Stimulated activated CD4-positive, alpha-beta T cell treated with anti-CD3 and anti-CD28 coated beads, Interleukin-15, amount 100 ng/mL, for 1 hour (primary cell): ENCODE measurements at regions not wholly inside any gene's neighbourhood (a gene's known extent, or its start where the extent isn't known, plus 50 kb on each side); places are given as distances from the start of the nearest gene placed in this dataset.
"Not testable (repeated sequence)": the region's sequence is repeated elsewhere in the genome, so short reads cannot be mapped to it uniquely, and the experiment has no call there.

Experiments
- DNase-seq, 2 donors: peaks; one replicate each; pipeline ENCODE4 v3.0.0-alpha.2; 2020; ENCODE audit warnings: low read depth in 1 of 2, low spot score in 1 of 2

DNA sequence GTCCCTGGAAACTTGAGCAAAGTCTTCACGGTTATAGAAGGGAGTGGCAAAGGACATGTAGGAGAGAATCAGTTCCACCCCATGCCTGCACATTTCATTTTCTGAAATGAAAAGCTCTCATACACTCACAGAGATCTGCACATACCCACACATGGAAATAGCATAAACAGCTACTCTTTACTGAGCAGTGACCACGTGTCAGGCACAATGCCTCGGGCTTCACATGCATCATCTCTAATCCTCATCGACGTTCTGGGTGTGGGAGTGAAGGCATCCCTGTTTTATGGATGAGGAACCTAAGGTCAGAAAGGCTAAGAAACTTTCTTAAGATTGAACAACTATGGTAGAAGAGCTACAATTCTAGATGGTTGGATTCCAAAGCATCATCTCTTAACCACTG lies 198.8 kb downstream of the DAD1 start:
- DNase-seq, result no peak

DNA sequence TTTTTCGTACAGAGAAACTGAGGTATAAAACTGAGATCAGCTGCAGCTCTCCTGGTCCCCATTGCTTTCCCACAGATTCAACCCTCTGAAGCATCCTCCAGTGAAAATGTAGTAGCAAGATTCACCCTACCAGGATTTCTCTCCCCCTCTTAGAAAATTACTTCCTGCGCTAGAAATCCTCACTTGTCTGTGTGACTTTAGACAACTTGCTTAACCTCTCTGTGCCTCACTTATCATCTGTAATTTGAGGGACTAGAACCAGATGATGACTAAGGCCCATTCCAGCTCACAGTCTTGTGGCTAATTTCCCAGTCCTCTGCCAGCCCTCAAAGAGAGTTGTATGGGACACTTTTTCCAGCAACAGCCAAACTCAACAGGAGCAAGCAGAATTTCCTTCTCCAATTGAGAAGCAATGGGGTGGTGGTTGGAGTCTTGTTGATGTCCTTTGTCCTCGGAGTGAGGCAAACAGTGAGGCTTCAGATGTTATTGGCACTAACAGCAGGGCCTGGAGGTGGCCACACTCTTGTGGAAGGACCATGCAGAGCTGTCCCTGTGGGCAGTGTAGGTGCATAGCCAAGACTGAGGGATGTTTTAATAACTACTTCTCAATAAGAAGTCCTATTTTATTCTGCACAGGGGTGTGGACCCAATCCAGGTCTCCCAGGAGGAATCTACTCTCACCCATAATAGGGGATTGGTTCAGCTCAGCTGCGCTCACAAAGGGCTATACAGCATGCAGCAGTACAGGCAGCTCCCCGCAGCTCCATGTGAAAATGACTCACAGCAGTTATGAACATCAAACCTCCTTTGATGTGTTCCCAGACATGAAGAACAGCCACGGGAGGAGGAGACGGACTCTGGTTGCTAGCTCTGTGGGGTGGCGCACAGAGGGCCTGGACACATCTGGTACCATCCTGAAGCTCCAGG lies 200.1 kb downstream of the DAD1 start:
- no peak for DNase-seq

DNA sequence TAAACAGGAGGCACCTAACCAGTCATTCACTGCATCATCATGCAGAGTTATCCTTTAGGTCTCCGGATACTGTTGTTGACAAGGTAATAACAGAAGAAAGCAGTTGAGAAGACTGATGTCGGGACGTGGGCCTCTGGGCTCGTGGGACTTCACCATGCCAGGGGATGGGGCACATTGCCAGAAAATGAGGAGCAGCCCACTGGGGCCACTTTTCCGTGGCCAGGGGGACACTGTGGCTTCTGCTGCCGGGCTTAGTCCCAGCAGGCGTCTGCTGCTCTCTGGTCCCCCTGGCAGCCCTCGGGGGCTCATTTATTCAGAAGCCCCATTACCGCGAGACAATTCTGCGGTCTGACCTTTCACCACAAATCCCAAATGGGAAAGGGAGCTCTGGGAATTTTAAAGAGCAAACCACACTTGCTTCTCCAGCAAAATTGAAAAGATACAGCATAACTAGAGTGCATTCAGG lies 201.2 kb downstream of the DAD1 start:
- no peak for DNase-seq

DNA sequence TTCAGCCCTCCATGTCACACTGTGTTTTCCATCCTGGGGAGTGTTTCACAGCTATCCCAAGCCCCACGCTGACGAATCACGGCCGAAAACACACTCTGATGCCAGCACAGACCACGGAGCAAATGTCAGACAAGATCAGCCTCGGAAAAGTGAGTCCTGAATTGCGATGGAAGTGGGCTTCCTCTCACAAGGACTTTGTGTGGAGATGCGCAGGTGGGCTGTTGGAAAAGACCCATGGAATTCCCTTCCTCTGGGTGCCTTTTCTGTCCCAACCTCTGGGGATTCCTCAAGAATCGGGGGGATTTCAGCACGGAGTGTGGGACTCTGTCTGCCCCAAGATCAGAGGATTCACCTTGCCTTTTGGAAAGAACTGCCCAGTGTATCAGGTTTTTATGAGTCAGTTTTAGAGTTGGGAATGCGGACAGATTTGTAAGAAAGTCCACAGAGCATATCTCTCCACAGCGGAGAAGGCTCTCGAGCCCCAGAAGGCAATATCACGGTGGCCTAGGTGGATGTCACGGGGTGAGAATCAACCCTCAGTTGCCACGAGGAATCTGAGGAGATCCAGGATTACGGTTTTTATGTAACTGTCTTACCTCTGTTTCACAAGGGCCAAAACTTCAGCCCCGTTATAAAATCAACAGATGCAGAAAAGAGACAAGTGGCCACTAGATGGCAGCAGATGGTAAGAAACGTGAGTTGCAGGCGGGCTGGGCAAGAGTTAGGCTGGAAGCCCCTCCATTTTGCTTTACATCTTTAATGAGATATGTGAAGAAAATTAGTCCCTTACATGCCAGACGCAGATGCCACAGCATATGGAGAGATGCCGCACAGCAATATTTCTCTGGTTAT lies 201.9 kb downstream of the DAD1 start:
- DNase-seq, result no peak

DNA sequence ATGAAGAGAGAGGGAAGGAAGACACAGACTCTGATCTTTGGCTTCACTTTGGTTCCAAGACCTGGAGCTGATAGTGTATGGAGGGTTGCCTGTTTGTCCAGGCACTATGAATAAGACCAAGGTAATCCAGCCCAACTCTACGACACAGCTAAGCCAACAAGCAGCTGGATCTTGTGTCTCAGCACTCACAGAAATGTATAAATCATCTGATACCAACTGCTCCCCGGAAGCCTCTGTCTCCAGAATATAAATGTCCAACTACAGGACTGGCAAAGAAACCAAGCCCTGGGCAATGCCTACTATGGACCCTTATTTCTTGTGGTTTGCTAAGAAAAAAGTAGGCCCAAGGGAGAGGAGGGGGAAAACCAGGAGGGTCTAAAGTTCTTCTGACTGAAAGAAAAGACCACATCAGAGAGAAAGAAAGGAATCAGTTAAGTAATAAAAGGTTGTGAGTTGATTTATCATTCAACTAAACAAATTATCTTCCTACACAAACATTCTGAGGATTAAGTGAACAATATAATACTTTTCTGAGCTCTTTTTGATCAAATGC lies 204.0 kb downstream of the DAD1 start:
- no peak for DNase-seq

DNA sequence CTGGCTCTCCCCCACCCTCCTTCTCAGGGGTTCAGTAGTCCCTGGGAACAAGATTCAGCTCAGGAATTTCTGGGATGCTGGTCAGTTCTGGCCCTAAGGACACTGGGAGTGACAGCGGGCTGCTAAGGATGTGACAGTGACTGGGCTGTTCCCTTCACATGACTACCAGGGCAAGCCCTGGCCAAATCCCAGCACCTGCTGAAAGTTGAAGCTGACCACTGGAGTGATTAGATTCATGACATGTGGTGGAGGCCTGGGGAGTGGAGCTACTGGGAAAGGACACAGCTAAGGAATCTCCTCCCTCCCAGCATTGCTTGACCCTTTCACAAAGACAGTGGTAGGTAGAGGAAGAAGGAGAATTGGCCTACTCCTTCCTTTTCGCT lies 204.9 kb downstream of the DAD1 start:
- DNase-seq, result no peak

DNA sequence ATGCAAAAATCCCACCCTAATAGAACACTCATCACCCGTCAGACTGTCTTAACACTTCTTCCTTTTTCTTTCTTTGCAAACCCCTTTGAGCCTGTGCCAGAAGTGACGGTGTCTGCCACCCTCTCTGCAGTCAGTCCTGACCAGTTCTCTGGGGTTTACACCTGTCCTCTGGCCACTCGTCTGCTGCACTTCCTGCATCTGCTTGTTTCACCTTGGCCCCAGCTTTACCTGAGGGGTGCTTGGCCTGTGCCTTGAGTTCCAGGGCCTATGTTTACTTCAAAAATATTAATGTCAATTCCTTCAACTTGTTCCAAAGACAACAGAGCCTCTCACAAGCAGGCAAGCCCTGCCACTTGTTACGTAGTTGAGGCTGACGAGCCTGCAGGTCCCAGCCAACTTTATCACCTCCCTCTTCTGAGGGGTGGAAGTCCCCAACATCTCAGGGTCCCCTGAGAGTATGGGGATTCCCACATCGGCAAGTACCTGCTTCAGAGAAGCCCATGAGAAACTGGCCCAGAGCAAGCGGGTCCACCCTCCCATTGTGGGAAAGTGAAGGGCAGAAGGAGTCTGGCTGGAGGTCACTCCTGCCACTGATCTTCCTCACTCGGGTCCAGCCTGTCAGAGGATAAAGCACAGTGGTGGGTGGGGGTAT lies 205.4 kb downstream of the DAD1 start:
- DNase-seq, result no peak

DNA sequence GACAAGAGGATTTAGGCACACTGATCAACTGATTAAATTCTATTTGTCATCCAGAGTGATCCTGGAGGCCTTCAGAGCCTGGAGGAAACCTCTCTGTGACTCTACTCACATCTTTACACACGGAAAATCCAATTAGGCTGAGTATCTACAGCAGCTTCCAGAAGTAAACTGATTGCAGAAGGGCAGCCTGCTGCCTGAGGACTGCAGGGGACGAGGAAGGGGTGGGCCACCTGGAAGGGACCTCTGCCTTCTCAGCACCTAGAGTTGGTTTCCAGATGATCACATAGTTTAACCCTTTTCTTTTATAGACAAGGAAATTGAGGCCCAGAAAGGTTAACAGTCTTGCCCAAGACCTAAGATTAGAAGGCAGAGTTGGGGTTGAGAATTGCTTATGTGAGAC lies 206.1 kb downstream of the DAD1 start:
- no peak for DNase-seq

DNA sequence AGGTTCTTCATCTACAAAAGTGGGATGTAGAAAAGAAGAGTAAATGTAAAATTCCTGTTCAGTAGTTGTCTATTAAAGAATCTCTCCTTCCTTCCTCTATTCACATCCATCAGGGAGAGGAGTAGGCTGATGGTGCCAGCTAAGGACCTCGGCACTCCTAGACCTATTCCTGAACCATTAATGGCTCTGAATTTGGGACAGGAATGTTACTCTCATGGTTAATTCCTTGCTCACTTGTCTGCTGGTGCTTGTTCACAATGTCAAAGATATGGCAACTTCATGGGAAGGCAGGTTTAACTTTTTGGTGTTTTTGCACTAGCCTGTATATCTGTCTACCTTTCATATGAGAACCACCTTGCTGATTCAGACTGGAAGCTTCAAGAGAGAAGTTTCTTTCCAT lies 206.6 kb downstream of the DAD1 start:
- DNase-seq, result no peak

DNA sequence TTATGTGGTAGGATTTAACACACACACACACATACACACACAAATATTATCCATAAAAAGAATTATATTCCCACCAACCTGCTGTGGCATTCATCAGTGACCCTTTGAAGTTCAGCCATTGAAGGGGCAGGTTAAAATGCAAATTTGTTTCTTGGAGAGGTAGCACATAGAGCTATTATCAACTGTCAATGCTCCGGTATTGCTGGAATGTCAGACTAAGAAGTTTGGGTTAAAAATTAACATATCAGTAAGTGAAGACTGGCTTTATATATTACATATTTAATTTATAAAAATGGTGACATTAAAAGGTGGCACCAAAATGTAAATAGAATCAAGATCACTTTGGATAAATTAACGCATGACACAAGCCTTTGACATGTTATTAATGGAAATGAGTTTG lies 207.3 kb downstream of the DAD1 start:
- DNase-seq, result no peak

DNA sequence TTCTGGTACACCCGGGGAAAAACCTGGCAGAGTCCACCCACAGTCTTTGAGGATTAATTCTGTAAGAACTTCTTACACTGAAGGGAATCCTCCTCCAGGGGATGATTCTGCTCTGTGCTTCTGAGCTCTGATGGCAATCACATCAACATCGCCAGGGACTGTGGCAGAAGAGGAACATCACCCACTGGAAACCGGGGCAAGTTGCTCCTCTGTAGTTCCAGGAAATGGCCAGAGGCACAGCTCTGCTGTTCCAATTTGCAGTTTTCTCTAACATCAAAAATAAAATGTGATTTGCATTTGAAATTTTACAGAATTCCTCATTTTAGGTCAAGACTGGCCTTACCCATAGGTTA lies 207.6 kb downstream of the DAD1 start:
- no peak for DNase-seq

DNA sequence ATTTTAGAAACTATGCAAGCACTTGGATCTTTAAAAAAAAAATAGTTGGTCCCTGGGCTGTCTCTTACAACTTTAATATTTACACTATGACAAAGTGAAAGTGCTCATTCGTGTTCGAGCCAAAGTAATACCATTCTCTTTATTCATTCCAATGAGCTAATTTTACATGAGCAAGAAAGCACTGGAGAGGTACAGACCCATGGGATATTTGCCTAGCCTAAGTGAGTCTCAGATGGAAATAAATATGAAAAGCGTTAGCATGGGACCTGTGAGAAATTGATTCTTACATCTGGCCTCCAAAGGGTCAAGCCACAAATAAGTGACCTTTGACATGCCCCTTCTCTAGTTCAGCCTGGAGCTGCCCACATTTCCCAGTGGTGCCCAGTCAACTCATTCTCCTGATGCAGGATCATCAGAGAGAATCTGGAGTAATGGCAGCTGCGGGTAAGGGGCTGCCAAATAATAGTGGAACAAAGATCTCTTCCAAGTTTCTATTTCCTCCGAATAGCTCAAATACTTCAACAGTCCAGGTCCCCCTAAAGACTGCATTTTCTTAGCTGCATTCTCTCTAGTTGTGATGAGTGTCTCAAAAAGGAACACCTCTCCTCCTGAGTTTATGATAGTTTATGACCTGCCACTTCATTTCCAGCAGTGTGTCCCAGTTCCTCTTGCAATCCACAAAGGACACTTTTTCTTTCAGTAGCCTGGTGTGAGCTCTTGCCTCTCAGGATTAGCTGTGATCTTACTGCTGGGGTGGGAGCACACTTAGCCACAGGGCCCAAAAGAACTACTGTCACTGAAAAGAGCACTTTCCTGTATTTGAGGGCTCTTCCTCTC lies 208.2 kb downstream of the DAD1 start:
- DNase-seq, result no peak

DNA sequence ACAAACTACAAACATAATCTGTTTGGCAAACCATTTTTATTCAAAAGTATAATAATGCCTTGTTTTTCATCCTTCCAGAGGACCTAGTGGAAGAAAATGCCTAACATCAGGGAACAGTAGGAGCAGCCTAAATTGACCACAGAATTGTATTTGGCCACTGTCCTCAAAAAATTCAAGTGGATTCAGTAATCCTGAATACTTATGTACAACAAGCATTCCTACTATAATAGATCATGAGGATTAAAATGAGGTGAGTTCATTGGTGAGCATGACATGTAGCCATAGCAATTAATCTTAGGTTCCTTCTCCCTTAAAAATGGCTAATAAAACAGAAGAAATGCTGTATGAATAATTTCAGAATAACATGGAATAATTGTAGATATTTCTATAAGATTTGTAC lies 209.3 kb downstream of the DAD1 start:
- DNase-seq, result no peak

DNA sequence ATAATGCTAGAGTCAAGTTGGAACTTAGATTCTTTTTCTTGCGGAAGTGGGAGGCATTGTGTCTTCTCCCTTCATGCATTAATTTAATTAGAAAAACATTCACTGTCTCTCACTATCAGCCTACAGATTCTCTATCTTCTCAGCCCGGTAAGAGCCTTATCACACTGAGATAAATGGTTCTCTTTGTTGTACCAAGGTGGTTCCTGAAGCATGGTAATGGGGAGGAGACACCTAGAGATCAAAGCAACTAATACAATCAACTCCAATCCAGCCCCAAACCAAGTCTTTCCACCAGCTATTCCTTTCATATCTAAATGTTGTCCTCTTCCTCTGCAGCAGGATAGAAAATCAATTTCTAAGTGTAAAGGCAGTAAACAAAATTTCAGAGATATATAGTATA lies 210.8 kb downstream of the DAD1 start:
- DNase-seq, result no peak

DNA sequence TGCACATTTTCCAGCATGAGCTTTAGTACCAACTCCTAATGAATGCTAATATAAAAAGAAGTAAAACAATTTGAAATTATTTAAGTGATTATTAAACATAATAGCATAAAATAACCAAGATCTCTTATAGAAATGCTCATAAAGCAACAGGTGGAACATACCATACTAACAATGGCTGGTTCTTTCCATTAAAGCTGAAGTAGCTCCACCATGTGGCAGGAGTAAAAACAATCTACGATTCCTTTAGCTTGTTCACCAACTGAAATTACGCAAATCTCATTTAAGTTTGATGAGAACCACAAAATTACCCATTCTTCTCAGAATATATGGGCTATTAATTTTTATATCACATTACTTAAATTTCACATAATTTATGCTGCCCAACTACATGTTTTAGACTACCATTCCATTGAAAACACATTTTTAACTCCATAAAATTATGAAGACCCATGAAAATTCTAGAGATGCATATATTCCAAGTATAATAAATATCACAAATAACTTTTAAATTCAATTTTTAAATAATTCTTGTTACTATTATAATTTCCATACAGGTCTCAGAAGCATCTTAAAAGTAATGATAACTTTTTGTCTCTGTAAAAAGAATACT lies 213.6 kb downstream of the DAD1 start:
- no peak for DNase-seq

DNA sequence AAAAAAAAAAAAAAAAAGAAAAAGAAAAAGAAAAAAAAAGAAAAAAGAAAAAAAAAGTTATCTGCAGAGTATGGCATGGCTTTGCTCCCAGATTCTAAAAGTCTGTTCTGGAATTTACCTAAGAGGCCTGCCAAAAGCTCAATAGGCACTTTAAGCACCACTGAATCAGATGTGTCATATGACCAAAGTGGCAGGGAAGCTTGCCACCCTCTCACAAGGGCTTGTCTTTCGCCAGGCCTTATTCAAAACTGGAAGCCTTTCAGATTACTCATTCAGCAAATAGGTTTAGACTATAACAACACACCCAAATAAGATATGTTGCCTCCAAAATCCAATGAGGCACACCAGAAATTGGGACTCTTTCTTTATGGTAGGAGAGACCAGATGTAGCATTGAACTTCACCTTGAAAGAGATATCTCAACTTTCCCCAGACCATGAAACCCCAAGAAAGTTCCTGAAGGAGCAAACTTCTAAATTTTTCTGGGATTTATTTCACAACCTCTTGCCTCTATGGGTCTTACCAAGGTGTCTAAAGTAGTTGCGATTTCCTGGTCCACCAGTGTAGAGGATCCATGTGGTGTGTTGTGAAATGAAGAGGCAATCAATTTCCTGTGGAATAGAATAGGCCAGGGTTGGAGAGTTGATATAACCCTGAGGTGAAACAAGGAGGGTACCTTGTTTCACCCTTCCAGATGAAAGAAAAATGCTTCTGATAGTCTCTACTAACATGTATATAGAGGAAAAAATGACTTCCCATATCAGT lies 218.8 kb downstream of the DAD1 start:
- no peak for DNase-seq

DNA sequence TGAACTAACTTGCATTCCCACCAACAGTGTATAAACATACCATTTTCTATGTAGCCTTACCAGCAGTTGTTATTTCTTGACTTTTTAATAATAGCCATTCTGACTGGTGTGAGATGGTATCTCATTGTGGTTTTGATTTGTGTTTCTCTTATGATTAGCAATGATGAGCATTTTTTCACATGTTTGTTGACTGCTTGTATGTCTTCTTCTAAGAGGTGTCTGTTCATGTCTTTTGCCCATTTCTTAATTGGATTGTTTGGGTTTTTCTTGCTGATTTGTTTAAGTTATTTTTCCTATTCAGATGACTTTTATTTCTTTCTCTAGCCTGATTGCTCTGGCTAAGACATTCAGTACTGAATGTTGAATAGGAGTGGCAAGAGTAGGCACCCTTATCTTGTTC lies 230.3 kb downstream of the DAD1 start:
- no peak for DNase-seq

DNA sequence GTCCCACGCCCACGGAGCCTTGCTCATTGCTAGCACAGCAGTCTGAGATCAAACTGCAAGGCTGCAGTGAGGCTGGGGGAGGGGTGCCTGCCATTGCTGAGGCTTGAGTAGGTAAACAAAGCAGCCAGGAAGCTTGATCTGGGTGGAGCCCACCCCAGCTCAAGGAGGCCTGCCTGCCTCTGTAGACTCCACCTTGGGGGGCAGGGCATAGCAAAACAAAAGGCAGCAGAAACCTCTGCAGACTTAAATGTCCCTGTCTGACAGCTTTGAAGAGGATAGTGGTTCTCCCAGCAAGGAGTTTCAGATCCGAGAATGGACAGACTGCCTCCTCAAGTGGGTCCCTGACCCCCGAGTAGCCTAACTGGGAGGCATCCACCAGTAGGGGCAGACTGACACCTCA lies 239.7 kb downstream of the DAD1 start:
- not testable (repeated sequence) for DNase-seq

DNA sequence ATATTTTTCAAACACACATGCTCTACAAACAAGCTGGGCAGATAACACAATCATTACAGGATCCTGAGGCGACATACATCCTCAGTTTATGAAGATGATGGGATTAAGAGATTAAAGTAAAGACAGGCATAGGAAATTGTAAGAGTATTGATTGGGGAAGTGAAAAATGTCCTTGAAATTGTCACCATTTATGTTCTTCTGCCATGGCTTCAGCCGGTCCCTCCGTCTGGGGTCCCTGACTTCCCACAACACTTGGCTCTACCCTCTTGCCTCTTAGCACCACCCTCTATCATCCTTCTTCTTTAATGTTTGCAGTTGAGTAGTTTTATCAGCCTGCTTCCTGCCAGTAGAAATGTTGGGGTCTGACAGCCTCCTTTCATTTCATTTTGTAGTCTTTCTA lies 244.4 kb downstream of the DAD1 start:
- no peak for DNase-seq
